NCI-H774 (cell line): ENCODE measurements at regions not wholly inside any gene's neighbourhood (a gene's known extent, or its start where the extent isn't known, plus 50 kb on each side); places are given as distances from the start of the nearest gene placed in this dataset.

Source experiments
- DNase-seq: peaks from one replicate; lab custom pipeline; 2025; lab: John Stamatoyannopoulos, UW

GRCh38 chr5:122721127-122721526 is 53.8 kb upstream of the SNX2 start:
- no peak for DNase-seq

- DNase-seq: no peak
Observed at GRCh38 chr5:122722341-122722740, 52.5 kb upstream of the SNX2 start.

- no peak for DNase-seq
Observed at GRCh38 chr5:122723606-122724352, 51.1 kb upstream of the SNX2 start.
